CD4-positive, alpha-beta T cell treated with Interleukin-6 at 100 ng/mL for 8 hours (primary cell): ENCODE measurements at regions not wholly inside any gene's neighbourhood (a gene's known extent, or its start where the extent isn't known, plus 50 kb on each side); places are given as distances from the start of the nearest gene placed in this dataset.

Experiments
- DNase-seq: peaks from one replicate; pipeline ENCODE4 v3.0.0-alpha.2; 2020; ENCODE audit warnings: mixed read lengths, low spot score

- no peak for DNase-seq
These were observed 128.7 kb upstream of the TLE3 start for GRCh38 chr15:70226337-70226980.

- no peak for DNase-seq
These were observed 127.7 kb upstream of the TLE3 start for GRCh38 chr15:70225416-70225815.

DNA sequence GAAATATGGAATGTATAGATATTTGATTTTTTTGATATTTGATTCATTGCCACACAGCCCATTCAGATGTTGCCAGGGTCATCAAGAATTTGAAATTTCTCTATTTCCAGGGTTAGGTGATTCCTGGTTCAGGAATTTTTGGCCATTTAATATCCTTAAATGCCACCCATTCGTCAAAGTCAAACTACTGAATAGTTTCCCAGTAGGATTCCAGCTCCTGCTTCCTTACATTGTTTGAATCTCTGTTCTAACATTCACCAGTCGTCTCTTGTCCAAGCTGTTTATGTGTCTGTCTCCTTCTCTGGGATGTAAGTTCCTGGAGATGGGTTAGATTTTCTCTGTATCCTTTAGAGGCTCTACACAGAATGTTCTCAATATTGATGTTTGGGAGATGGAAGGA, 124.9 kb upstream of the TLE3 start:
- DNase-seq, result no peak

DNA sequence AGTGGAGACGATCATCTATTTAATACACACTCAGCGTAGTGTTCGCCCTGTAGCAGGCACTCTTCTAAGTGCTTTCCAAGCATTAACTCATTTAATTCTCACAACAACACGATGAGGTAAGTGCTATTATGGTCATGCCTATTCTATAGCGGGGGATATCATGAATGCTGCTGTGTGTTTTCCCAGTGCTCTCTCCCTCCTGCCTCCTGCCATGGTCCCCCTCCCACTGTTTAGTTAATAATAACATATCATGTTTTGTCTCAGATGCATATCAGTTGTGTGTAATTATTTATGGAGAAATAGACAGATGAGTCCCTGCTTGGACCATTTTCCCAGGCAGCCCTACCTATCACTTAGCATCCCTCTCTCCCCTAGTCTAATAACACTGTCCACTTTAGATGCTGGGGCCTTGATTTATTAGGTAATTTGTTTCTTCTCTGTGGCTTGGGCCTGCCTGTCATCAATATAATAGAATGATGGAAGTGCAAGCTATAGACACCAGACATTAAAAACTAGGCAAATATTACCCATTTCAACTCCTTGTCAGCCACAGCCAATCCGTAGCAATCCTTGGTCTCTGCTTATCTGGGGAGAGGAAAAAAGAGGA, 122.9 kb upstream of the TLE3 start:
- DNase-seq, result no peak

DNA sequence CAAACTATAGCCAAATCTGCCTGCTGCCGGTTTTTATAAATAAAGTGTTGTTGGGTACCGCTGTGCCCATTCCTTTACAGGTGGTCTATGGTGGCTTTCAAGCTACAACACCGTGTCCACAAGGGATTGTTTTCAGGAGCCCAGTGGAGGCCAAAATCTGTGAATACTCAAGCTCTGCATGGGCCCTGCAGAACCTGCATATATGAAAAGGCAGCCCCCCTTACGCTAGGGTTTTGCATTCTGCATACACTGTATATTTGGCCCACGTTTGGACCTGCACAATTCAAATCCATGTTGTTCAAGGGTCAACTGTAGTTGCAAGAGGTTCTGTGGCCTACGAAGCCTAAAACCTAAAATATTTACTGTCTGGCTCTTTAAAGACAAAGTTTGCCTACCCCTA, 122.2 kb upstream of the TLE3 start:
- no peak for DNase-seq

DNA sequence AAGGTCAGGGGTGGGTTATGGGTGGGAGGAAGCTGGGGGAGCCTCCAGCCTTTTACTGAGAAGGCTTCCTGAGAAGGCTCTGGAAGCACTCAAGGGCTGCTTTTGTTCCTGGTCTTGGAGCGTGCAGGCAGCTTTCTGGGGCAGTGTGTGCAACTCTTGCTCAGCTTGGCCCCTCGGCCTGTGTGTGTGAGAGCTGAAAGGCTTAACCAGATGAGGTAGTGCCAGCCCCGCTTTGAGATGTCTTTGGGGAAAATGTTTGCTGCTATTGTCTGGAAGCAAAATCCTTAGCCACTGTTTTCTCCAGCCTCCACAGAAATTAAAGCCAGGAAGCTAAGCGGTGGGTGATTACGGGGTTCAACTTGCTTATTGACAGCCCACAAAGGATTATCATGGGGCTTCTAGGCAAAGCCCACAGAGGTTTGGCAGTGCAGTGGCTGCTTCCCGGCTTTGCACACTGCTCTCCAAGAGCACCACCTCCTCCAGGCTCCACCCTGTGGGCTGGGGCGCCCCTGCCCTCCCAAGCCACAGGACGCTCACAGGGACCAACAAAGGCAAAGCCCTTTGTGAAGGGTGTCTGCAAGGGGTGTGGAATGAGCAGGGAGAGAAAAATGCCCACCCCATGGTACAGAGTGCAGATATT, 121.7 kb upstream of the TLE3 start:
- no peak for DNase-seq

DNA sequence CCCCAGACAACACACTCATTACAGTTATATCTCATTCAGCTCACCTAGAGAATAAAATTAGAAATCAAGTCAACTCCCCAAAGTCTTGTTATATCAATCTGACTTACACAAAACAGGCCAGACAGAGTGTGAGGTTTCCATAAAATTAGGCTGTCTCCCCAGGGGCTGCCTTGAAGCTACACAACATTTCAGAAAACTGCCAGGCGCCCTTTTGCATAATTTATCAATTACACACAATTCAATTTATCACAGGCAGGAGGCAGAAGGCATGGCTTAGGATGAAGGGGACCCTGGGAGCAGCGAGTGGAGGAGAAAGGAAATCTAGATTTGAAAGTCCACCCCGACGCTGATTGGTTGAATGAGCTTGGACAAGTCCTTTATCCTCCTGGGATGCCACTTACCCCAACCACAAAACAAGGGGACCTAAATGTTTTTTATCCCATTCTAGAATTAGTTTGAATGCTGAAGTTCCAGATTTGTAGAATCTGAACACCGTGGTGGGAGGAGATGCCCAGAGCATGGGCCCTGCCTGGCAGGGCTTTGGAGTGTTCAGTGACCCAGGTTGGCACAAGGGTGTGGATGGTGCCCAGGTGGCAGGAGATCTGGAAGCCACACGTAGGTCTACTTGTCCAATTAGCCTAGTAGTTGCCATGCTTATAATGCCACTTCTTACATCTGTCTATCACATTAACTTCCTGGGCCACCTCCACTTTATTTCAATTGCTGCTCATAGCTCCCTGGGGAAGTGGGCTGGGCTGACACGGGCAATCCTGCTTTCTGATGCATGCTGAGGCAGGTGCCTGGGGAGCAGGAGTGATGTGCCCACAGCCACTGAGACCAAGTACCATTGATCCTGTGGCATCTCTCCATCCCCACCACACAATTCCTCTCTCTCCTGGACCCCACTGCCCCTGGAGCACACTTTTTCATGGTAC, 119.8 kb upstream of the TLE3 start:
- DNase-seq, result no peak

DNA sequence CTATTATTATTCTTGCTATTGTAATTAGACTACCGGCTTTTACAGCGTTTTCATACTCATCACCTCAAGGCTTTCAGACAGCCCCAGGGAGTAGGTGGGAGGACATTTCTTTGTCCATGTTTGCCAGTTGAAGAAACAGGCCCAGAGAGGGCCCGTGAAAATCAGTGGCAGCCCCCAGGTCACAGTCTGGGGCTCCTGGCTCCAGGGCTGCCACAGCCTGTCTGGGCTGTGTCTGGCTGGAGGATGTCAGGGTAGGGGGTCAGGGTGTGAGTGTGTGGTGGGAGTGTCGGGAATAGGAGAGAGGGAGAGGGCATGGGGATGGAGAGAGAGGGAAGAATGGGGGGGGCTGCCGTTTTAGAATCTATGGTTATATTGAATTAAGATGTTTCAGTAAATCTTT, 118.2 kb upstream of the TLE3 start:
- no peak for DNase-seq

DNA sequence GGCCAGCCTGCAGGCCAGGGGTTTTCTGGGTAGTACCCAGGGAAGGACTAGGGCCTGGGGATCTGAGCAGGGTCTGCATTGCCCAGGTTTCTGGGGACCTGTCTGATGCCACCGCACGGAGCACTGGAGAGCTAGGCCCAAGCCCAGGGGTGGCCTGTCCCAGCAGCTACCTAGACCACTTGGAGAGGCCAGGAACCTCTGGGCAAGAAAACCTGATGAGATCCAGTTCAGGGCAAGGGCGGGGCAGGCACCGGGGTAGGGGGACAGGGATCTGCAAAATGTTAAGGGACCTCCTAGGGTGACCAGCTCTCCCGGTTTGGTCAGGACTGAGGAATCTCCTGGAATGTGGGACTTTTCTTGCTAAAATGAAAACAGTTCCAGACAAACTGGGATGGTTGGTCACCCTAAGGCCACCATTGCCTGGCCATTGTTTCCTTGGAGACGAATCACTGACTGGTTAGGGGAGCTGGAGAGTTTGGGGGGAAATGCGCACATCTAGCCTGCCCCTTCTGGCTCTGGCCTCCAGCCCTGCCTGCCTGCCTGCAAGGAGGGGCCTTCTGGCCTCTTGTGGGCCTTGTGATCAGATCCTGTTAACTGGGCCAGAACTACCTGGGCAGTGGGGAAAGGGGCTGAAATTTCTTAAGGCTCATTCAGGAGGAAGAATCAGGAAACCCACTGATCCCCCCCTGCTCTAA, 117.4 kb upstream of the TLE3 start:
- DNase-seq, result no peak

DNA sequence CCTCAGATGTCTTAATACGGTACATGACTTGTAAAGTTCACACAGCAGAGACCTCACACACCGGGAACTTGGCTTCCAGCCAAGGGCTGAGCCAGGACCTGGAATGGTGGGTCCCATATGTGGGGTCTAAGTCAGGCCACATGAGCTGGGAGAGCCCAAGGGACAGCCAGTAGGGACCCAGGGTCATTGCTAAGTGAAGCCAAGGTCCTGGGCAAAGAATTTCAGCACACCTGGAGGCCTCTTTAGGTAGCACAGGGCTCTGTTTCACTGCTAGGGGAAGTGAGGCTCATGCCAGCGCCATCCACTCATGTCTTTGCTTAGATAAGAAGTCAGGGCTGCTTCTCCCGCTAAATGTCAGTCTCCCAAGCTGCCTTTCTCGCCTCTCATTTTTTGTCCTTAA, 116.6 kb upstream of the TLE3 start:
- no peak for DNase-seq

GRCh38 chr15:70213794-70214193, 116.1 kb upstream of the TLE3 start:
- no peak for DNase-seq

DNA sequence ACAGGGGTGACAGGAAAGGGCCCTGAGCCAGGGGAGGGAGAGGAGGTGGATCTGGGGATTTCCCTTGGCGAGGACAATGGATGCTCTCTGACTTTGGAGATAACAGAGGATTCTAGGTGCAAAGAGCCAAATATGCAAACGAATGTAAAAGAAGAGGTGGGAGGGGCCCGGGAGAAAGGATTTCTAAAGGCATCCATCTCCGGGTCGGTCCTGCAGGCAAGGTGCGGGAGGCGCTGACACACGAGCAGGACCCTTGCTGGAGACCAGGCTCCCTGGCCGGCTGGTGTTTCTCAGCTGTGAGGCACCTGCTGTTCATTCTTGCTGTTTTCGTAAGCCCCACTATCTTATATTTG, 115.2 kb upstream of the TLE3 start:
- DNase-seq, result no peak

DNA sequence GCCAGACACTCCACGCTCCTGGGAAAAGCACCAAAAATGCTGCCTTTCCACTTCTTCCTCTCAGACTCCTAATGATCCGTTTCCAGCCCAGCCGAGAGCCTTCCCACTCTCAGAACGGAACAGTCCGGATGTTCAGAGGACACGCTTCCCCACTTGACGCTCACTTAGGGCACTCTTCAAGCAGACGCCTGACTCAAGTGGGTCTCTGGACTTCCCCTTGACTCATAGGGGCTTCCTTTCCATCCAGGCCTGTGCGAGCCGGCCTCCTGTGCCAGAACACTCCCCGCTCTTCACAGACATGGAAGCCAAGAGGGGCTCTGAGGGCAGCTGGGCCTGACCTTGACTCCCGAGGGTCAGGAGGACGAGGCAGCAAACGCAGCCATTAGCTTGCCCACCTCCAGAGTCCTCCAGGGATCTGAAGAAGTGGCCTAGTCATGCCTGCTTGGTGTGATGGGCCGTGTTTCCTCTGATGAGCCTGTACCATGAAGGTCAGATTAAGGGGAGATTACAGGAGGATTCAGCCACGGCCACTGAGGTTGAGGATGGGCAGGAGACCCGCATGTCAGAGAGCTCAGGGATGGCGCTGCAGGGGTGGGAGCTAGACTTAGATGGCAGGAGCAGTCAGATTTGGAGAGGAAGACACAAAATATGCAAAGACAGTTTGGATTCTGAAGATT, 114.7 kb upstream of the TLE3 start:
- DNase-seq, result no peak

- no peak for DNase-seq
These were observed 112.8 kb upstream of the TLE3 start for GRCh38 chr15:70210528-70210927.

DNA sequence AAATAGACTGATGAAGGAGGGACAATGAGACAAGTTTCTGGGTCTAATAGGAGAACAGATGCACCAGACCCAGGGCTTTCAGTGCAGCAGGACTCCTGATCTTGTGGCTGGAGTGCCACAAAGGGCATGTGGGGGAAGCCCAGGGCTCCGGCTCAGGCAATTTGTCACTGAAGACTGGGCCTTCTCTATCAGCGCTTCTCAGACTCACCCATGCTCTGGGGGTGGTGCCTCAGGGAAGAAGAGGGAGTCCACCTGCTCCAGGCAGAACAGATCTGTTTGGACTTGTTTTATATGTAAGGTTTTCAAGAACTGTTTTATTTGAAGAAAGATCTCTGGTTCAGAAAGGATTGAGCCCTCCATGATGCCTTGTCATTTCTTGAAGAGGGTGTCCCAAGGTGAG, 112.4 kb upstream of the TLE3 start:
- no peak for DNase-seq

DNA sequence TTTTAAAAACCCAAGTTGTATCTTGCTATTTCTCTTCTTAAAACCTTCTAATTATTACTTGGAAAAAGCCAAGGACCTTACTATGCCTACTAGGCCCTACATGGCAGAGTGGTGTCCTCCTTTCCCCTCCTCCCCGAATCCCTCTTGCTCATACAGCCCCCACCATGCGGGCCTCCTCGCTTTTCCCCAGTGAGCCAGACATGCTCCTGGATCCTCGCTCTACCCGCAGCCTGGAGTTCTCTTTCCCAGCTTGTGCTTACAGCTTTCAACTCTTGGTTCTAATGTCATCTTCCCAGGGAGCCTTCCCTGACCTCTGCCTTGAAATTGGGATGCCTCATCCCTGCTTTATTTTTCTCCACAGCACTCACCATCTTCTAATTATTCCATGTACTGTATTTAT, 111.8 kb upstream of the TLE3 start:
- no peak for DNase-seq

DNA sequence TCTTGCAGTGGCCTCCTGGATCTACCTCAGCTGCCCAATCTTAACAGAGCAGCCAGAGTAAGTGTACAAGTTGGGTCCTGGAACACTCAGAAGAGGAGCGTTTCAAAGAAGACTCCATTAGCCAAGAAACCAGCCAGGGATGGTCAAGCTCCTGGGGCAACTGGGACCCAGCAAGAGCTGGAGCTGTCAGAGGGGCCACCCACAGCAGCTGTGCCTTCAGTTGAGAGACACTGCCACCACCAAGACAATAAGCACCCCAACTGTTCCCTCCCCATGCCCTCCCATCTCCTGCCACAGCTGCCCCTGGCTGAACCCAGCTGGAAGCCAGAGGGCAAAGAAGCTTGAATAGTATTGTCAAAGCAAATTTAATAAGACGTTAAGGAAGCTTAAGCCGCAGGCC, 110.6 kb upstream of the TLE3 start:
- no peak for DNase-seq

GRCh38 chr15:70206668-70207067, 109.0 kb upstream of the TLE3 start:
- DNase-seq, result no peak

DNA sequence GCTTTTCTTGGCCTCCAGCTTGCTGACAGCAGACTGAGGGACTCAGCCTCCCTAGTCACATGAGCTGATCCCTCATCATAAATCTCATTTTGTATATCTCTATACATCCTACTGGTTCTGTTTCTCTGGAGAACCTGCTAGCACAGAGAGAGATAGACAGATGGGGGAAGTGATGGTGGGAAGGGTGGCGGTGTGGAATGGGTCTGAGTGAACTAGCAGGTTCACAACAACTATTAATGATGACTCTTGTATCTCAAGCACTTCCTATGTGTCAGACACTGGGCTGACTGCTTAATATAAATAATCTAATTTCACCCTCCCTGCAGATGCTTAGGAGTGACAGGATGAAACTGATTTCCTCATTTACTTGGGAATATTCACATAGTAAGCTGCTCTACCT, 106.9 kb upstream of the TLE3 start:
- no peak for DNase-seq

DNA sequence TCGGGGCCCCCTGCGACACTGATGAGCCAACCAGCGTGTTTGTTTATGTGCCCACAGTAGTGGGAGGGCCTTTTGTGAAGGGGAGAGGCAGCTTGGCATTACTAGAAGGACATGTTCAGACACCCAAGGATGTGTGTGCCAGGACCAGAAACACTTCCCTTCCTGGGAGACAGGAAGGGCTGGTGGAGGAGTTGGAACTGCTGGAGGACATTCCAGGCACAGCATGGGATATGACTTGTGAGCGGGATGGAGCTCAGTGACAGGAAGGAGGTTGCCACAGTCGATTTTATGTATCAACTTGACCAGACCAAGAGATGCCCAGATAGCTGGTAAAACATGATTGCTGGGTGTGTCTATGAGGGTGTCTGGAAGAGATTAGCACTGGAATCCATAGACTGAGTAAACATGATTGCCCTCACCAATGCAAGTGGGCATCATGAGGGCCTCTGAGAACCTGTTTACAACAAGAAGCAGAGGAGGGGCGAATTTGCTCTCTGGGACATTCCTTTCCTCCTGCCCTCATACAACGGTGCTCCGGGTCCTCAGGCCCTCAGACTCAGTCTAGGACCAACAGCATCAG, 106.4 kb upstream of the TLE3 start:
- no peak for DNase-seq

DNA sequence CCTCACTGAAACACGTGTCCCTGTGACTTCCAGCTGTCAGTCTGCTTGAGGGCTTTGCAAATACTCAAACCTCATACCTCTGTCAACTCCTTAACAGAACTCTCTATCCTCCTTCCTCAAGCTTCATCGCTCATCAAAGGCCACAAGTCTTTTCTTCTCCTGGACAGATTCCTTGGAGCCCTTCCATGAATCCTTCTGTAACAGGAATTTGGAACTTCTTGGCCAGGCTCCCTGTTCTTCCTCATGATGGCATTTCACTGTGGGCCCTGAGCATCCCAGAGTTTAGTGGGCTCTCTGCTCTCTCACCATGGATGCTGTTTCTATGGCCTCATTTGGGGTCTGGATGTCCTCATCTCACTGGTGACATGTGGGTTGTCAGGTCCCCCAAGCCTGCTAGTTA, 105.0 kb upstream of the TLE3 start:
- DNase-seq, result no peak
